Medulla oblongata (tissue), 1 donor: ENCODE measurements at regions not wholly inside any gene's neighbourhood (a gene's known extent, or its start where the extent isn't known, plus 50 kb on each side); places are given as distances from the start of the nearest gene placed in this dataset.

Experiments
- DNase-seq: peaks from one replicate; pipeline ENCODE4 v3.0.0-alpha.2; 2015; ENCODE audit errors: extremely low spot score

DNA sequence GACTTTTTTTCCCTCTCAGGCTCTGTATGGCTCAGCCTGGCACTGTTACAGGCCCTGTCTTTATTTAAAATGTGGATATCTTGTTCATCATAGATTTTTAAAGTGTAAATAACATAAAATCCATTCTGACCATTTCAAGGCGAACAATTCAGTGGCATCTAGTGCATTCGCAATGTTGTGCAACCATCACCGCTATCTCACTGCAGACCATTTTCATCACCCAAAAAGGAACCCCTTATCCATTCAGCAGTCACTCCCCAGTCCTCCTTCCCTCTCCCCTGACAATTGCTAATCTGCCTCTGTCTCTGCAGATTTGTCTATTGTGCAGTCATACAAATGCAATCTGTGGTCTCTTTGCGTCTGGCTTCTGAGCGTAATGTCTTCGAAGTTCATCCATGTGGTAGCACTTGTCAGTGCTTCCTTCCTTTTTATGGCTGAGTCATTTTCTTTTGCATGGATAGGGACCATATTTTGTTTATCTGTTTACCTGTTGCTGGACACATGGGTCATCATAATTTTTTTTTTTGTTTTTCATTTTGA, 148.8 kb upstream of the LHX5 start:
- no peak for DNase-seq

DNA sequence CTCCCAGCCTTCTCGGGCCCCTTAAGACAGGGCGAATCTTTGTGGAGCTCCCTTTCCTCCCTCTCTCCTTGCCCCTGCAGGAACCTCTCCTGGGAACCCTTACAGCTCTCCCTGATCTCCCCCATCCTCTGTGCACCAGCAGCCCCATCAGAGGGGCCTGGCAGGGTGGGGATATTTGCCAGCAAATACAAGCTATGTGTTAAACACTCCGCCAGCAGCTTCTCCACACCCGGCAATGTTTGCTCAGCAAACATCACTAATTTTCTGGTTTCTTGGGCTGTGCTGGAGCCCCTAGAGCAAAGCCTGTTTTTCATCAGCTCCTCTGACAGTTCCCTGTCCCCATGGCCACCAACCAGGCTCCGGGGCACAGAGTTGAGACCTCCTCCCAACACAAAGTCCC, 147.5 kb upstream of the LHX5 start:
- DNase-seq, result no peak

DNA sequence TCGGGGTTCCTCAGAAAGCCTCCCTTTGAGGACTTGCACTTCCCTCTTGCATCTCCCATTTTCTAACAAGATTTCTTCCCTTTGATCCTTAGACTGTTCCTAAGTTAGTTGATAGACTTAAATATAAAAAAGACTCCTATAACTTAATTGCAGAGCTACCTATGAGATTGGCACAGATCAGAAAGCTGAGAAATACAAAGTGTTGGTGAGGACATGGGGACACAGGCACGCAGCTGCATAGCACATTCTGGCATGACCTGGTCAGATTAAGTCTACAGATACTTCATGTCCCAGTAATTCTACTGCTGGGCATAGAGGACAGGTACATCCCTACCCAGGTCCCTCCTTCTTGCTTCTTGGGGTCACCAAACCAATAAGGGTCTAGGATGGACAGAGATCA, 141.7 kb upstream of the LHX5 start:
- no peak for DNase-seq

DNA sequence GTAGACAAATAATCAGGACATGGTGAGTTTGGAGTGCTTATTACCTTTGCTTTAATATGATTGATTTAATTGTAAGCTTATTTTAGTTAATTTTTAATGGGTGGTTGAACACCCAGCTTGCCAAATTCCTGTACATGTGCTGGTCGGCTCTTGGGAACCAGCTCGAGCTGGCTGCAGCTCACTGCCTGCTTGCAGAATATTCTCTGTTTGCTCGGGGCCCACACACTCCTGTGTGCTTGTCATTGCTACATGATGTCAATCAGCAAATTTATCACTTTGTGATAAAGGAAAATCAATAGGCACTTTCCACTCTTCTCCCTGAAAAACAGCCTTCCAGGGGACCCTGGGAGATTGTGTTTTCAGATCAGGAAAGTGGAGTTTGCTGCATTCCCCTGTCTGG, 141.1 kb upstream of the LHX5 start:
- DNase-seq, result no peak

DNA sequence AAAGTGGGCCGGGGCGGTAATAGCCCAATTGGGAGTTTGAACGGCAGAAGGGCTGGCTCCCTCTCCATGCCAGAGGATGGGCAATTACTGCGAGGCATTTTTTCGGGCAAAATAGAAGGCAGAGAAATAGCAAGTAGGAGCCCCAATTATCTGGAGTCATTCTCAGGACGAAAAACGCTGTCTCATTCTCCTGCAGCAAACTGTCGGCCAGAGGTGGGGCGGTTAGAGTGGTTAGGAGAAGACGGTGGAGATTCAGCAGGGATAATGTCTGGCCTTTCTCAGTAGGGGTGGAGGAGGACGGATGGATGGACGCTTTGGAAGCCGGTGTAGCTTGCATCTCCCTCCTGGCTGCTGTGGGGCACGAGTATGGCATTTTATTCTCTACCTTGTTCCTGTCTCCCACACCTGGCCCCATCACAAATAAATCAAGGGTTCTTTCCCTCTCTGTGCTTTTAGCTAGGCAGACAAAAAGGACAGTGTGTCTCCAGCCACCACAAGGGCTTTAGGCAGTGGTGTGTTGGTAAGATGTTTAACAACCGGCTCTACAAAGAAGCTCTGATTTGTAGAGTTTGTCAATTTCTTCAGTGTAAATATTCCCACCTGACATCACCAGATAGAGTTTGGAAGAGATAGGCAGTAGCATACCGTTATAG, 140.5 kb upstream of the LHX5 start:
- DNase-seq, result no peak

DNA sequence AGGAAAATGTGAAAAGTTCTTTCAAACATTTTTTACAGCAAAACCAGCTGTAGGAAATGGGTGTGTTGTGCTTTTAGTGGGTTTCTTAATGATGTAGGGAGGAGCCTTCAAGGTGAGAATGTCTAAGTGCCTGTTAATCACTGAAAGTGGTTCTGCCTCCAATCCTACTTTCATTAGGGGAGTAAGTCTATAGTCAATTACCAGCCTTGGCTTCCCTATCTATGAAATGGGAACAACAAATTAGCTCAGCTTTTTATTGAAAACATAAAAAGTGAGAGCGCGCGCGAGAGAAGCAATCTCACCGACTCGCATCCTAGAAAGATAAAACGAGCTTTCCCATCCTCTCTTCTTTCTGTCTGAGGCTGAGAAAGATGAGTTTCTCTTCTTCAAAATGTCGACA, 140.0 kb upstream of the LHX5 start:
- DNase-seq, result no peak

DNA sequence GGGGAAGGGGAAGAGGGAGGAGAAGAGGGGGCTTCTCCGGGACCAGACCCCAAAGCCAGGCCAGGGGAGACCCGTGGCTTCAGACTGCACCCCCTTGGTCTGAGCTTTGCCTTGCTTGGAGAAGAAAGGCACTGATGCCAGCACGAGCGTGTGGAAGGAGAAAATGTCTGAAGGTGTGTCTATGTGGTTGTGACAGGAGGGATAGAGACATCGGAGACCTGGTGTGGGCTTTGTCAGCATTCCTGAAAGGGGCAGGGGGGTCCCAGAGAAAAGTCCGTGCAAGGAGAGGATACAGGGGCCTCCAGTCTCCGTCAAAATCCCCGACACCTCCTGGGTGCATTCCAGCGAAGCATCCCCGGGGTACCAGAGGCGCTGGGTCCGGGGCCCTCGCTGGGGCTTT, 139.0 kb upstream of the LHX5 start:
- no peak for DNase-seq

DNA sequence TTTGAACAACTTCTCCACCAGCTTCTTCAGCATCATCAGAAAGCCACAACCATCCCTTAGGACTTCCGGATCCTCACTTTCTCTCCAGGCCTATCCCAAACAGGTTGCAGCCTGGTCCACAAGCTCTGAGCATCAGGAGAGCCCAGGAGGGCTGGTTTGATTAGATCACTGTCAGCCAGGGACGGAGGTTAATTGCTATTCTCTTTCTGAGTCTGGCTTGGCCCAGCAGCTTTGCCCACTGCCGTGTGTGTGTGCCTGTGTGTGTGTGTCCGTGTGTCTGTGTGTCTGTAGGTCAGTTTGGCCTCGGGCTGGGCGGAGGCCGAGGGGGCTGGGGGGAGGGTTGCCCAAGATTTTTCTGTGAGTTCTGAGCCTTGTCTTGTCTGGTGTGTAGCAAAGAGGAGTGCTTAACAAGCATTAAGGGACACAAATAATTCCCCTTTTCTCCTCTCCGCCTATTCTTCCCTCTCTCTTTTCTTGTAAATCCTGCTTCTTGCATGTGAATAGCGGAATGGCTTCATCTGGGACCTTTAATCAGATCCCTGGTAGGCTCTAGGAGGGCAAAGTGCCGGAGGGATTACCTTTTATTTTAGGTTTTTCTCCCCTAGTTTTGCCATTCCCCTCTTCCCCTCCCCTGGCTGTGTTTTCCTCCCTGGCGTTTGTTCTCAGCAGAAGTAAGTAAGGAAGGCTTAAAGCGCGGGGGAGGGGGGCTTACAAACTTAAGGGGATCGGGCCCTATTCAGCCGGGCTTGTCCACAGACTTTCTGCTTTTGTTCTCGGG, 138.2 kb upstream of the LHX5 start:
- no peak for DNase-seq

DNA sequence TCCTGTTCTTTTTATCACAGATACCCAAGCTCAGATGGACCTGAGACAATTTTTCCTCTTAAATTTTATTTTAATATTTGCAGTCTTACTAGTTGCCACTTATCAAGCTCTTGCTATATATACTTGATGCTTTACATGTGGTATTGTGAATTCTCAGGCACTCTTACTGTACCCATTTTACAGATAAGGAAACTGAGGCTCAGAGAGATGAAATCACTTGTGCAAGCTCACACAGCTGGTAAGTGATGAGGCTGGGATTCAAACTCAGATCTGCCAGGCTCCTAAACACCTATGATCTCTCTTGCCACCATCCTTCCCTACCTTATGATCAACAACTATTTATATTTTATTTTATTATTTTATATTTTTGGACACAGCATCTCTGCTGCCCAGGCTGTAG, 133.0 kb upstream of the LHX5 start:
- no peak for DNase-seq

DNA sequence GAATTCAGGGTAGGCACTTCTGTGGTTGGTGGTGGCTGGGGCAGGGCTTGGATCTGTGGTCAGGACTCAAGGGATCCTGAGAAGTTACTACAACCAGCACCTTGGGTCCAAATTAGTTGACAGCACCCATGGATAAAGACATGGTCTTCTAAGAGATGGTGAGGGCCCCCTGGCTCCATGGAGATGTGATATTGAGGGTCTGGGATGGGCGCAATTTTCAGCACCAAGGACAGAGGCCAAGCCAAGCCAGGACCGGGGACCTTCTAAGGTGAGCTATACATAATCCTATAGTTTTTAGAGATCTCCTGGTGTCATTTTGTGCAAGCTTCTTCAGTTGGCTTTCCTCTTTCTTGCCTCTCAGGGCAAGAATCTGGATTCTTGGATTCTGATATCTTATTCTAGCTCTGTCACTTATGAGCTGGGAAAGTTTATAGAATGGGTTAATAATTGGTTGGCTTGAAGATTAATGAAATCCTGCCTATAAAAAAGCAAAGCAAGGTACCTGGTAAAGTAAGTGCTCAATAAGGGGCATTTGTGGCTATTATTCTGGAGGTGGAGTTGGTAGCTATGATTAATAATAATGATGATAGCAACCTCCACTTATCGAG, 130.1 kb upstream of the LHX5 start:
- DNase-seq, result no peak

DNA sequence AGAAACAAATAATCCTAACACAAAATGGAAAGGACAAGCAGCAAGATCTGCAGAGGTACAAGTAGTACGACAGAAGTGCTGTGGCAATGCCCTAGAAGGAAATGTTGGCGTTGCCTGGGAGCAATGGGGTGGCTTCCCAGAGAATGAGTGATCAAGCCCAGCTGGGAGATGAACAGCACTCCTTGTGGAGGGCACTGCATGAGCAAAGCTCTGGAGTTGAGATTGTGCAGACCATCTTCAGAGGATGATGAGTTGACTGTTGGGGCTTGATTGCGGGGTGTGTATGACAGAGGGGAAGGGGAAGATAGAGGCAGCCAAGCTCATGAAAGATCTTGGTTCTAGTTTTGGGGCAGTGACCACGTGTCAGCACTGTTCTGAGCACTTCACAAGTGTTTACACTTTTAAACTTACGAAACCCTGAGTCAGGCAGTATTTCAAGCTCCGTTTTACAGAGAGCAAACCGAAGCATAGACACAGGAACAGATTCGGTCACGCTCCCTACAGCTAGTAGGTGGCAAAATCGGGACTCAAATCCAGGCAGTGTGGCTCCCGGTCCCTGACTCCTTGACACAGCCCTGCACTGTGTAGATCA, 127.2 kb upstream of the LHX5 start:
- DNase-seq, result no peak

DNA sequence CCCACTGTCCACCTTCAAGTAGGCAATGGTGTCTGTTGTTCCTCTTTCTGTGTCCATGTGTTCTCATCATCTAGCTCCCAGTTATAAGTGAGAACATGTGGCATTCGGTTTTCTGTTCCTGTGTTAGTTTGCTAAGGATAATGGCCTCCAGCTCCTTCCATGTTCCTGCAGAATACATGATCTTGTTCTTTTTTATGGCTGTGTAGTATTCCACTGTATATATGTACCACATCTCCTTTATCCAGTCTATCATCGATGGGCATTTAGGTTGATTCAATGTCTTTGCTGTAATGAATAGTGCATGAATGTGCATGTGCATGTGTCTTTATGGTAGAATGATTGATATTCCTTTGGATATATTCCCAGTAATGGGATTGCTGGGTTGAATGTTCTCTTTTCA, 123.3 kb upstream of the LHX5 start:
- DNase-seq, result no peak

DNA sequence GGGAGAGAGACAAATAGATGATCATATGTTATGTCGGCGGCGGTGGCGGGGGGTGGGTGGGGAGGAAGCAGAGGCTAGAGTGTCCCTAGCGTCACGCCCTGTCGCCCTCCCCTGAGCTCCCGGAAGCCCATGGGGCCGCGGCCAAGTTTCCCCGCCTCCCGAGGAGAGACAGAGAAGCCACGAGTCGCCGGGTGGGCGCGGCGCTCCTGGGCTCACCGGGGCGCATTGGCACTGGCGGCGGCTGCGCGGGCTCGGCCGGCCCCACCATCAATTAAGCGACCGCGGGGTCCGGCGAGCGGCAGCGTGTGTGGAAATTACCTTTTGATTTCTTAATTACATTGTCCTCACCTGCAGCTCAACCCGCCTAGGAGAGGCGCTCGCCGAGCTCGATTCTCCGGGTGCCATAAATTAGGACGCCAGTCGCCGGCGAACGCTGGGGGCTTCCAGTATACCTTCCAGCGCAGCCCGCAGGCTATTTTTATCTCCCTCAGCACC, 119.9 kb upstream of the LHX5 start:
- DNase-seq, result no peak

DNA sequence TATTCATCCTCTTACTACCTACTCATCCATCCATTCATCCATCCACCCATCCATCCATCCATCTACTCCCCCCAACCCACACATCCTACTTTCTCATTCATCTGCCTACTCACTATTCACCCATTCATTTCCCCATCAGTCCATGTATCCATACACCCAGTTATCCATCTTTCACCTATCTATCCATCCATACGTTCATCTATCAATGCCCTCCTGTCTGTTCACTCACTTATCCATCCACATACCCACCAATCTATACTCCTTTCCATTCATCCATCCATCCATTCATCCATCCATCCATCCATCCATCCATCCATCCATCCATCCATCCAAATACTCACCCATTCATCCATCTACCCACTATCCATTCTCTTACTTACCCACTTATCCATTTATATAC, 117.8 kb upstream of the LHX5 start:
- no peak for DNase-seq

DNA sequence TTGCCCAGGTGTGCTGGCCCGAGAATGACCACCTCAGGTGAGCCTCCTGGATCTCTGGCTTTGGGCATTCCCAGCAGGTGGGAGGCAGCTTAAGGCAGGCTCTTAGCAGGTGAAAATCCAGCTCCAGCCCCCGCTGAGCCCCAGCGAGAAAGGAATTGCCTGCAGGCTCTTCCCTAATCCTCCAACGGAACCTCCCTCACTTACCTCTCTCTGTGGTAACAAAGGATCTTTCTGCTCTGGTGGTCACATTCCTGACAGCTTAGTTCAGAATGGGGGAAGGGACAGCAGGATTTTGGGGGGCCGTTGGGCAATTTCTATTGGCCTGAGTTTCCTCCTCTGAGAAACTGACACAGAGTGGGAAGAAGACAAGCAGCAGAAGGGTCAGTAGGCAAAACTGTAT, 116.0 kb upstream of the LHX5 start:
- DNase-seq, result no peak

DNA sequence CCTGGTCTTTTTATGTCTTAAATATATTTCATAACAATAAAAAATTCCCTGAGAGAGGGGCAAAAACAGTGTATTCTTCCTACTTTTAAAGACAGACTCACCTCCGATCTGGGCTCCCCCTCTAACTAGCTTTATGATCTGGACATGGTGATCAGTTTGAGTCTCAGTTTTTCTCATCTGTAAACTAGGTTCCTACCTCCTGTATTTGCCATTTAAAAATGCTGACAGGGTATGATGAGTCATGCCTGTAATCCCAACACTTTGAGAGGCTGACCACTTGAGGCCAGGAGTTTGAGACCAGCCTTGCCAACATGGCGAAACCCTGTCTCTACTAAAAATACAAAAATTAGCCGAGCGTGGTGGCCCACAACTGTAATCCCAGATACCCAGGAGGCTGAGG, 114.8 kb upstream of the LHX5 start:
- no peak for DNase-seq

DNA sequence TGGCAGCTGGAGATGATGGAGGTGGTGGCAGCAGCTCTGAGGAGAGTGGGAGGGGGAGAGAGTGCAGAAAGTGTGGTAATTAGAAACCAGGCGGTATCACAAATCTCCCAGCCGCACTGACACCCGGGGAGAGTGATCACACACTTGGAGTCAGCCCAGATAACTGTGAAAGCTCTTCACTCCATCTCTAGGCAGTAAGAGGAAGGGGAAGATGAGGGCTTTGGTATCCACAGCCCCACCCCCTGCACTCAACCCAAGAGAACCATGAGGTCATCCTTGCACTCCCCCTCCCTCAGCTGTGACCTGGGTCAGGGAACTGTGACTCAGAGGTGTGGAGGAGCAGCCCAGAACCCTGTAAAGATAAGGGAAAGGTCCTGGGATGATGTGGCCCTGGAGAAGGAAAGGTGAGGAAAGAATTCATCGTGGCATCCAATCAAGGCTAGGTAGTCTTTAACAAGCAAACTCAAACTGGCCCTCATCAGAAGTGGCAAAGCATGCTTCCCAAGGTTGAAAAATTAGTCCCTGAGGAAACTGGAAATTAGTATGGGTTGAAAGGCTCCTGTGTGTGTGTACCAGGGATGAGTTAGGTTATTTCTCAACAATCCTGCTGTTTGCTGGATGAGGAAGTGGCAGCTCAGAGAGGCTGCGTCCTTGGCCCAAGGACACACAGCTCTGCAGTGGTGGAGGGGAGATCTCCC, 111.0 kb upstream of the LHX5 start:
- DNase-seq, result no peak

DNA sequence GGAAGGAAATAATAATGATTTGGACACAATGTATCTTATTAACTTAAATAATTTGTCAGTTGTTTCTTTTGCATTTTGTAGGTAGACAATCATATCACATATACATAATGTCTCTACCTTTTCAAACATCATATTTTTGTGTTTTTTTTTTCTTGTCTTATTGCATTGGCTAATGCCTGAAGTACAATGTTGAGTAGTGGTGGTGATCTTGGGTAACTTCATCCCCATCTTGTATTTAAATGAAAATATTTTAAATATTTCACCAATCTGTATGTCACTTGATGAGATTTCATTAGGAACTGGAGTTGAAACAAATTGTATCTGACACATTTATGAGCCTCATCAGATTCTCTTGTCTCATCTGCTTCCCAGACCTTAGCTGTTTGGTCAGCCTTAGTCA, 109.7 kb upstream of the LHX5 start:
- DNase-seq, result no peak

DNA sequence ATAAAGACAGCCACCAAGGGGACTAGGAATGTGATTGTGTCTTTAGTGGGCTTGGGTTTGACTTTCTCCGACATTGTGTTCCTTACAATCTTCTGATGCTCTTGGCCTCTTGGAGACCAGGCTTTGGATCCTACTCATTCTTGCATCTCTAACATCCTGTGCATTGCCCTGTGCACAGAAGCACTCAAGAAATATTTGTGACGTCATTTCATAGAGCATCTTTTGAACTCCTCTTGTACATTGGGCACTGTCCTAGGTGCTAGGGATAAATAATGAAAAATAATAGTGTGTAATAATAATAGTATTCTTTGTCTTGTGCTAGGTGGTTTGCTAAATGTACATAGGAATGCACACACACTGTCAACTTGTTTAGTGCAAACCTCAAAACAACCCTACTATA, 108.8 kb upstream of the LHX5 start:
- no peak for DNase-seq

DNA sequence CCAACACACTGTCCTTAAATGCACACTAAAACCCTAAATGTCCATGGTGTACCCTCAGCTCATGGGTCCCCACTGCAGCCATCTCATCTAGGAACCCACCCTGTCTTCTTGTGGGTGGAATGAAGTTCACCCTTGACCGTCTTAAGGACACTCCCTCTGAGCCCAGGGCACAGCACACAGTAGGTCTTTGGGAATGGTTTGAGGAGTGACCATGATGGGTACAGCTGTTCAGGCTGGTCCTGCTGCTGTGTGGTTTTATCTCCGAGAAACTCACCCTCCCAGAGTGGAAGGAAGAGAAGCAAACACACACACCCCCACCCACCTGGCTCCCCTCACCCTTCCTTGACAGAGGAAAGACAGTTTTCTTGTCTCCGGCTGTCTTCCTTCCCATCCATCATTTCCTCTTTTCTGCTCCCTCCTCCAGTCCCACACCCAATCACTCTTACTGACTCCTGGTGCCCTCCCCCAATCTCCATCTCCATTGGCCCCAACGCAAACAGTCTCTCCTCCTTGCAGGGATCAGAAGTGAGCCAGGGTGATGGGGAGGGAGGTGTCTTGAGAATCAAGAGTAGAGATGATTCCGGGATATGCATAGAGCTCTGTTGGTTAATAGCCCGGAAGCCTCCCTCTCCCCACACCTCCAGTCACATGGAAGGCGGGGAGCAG, 105.9 kb upstream of the LHX5 start:
- DNase-seq, result no peak

DNA sequence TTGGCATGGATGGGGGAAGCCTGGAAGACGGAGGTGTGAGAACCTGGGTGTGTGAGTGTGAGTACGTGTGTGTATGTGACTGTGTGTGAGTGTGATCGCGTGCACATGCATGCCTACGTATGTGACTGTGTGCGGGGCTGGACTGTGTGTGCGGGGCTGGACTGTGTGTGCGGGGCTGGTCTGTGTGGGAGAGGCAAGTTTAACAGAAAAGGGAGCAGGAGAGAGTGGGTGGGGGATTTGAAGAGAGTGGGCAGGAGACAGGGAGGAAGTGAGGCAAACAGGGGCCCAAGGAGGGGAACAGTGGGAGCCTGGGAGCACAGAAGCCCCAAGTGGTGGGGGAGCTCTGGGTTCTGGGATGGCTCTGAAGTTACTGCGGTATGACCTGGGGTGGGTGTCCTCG, 103.7 kb upstream of the LHX5 start:
- no peak for DNase-seq
